ENCODE measurements at regions not wholly inside any gene's neighbourhood (a gene's known extent, or its start where the extent isn't known, plus 50 kb on each side); places are given as distances from the start of the nearest gene placed in this dataset.
"Not testable (repeated sequence)": the region's sequence is repeated elsewhere in the genome, so short reads cannot be mapped to it uniquely, and the experiment has no call there.

DNA sequence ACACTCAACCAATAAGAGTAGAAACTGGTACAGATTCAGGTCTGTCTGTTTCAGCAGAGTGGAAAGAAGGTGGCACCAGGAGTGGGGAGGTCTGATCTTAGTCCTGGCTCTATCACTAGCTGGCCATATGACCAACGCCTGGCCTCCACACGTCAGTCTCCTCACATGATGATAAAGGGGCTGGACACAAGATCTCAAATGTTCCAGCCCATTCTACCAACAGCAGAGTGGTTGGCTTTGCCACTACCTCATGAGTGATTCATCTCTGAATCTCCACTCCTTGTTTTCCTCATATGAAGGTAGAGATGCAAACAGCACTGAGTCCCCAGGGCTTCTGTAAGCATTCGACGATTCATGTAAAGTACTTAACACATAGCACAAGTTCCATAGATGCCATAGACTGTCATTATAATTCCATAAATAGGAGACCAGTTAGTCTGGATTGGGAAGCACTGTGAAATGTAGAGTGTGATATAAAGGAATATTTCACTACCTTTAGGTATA, 281.9 kb upstream of the ASIC2 start:
- DNase-seq = no peak

DNA sequence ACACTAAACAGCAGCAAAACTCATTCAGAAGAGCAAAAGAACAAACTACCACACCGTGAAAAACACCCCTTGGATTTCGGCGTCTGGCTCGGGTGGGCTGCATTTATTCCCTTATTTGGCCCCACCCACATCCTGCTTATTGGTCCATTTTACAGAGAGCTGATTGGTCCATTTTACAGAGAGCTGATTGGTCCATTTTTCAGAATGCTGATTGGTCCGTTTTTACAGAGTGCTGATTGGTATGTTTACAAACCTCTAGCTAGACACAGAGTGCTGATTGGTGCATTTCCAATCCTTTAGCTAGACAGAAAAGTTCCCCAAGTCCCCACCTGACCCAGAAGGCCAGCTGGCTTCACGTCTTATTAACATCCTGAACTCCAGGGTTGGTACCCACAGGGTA, 286.6 kb upstream of the ASIC2 start:
- DNase-seq = not testable (repeated sequence)

DNA sequence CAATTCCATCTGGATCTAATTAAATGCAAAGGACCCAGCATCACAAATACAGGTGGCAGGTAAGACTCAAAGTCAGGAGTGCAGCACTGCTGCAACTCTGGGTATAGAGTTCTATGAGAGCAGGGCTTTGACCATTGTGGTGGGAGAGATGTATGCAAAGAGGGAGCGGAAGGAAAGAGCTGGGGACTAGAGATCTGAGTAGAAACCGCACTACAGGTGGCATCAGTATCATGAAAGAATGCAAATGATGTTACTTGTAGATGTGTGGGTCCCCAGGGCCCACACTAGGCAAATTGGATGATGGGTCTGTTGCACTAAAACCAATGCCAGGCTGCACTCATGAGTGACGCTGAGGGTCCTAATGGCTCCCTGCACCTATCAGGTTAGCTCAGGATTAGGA, 287.1 kb upstream of the ASIC2 start:
- no peak for DNase-seq

DNA sequence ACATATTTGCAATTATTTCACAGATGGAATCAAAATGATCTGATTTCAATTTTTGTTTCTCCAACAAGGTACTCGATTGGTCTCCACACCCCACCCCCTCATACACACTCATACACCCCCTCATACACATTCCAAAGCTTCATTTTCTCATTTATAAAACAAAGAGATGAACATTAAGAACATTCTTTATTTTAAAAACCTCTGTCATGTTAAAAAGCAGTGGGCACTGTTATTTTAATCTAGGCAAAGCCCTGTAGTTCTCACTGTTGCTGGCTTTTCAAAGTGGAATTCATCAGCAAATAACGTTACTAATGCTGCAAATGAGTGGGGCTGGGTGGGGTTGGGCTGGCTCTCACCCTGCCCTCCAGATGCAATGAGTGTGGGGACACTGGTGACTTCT, 289.6 kb upstream of the ASIC2 start:
- DNase-seq = no peak

DNA sequence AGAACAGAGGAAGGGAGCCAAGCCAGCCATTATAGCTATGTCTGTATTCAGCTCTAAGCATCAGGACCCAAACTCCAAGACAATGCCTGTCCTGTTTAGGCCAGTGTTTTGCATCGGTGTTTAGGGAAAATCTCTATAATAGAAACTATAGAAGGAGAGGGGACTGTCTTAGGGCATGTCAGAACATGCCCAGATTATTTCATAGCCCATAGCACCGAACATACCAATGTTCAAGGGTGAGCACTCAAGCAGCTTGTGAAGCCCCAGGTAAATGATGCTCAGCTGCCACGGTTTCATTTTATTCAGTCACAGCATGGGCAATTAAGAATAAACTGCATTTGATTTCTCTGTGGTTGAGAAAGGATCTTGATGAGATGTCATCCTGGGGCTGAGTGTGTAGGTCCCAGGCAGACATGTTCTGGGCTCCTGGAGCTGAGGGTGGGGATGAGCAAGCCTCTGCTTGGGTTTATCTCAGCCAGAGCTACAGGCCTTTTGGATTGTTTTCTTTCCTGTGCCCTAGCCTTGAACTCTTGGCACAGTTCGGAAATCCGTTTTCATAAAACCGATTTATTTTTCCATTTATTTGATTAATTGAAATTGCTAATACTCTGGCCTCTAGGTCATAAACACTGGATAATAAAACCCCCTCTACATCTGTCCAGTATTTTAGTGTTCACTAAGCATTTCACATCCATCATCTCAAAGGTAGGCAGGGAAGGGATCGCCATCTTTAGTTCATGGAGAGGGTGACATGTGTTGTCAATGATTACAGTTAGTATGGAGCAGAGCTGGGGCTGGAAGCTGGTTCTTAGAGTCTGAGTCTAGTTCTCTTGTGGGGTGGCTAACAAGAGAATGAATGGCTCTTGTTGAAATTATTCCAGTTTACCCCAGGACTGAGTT, 290.7 kb upstream of the ASIC2 start:
- DNase-seq = no peak

DNA sequence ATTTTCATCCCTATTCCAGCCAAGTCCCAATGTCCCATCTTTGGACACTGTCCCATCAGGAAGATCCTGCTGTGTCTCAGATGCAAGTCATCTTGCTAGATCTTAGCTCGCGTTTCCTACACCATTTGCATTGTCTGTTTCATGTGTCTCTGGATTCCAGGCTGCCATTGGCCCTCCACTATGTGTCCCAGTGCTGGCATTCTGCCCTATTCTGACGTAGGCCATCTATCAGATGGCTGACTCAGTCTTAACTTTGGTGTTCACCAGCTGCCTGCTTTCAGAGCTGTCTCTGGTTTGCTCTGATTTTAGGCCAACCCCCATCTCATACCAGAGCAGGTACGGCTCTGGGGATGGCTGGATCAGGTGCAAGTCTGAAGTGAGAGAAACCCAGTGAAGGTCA, 300.9 kb upstream of the ASIC2 start:
- DNase-seq = no peak

DNA sequence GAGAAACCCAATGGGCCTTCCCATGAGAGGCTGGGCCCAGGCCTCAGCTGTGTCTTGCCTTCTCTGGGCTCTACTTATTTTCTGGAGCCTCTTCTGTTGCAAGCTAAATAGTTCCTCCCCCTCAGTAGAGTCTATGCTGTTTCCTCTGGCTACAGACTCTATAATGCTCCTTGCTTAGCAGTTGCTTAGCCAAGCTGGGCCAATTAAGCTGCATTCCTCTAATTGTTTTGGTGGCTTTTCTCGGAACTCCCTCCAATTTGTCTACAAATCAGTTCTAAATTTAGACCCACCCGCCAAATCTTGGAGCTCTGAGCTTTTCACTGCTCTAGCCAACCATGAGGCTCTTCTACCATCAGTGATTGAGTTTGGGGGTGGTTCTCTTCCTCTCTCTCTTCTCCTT, 302.7 kb upstream of the ASIC2 start:
- no peak for DNase-seq

DNA sequence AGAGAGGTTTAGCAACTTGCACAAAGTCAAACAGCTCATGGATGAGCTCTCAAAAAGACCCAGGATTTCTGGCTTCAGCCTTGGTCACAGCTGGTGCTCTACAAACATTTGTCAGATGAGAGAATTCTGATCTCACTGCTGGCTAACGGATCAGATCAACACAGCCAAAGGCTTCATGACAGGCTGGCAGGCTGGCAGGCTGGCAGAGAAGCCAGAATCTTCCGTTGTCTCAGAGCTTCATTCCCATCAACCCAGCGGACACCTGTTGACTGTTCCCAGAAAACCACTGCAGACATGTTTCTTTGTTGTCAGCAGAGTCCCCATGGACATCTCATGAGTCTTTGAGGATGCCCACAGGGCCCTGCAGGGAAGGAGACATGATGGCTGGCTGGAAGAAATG, 303.8 kb upstream of the ASIC2 start:
- no peak for DNase-seq

DNA sequence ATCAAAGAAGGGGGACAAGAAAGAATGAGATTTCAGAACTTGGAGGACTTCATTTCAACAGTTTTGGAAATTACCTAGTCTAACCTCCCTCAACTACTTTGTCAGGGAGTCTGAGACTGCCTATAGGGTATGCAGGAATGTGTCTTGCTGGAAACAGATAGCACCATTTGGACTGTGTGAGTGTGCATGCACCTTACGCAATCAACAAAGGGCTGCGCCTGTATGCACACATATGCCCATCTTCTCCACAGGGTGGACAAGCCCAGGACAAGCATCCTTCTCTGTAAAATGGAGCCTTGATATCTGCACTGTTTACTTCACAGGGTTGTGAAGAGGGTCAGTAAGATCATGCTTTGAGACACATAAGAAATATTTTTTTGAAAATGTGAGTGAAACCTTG, 305.7 kb upstream of the ASIC2 start:
- DNase-seq = no peak

DNA sequence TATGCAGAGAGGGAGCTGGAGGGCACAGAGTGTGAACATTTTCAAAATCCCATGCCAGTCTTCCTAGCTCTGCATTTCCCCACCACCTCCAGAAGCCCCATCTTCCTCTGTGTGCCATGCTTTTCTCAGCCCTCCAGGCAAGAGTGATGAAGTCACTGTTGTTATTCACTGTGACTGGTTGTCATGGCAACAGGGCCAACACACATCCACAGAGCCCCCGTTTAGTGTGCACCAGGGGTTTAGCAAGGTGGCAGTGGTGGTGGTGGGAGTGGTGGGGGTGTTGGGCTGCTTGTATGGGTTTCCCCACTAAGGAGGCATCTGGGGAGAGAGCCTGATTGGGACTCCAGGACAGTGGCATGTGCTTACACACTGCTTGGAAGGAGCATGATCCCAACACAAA, 309.9 kb upstream of the ASIC2 start:
- no peak for DNase-seq

DNA sequence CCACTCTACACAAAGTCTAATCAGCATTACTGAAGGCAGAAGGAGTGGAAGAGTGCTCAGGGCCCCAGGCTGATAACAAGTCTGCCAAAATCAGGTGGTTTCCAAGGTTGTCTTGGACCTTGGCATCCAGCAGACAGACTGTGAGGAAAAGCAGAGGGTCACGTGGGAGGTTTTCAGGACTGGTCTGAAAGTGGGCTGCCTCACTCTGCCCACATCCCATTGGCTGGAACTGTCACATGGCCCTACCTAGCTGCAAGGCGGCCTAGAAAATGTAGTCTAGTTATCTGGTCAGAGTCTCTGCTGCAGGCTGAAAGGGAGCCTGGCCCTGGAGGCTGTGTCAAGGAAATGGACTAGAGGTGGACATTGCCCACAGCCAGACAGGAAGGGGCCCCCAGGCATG, 310.7 kb upstream of the ASIC2 start:
- no peak for DNase-seq

DNA sequence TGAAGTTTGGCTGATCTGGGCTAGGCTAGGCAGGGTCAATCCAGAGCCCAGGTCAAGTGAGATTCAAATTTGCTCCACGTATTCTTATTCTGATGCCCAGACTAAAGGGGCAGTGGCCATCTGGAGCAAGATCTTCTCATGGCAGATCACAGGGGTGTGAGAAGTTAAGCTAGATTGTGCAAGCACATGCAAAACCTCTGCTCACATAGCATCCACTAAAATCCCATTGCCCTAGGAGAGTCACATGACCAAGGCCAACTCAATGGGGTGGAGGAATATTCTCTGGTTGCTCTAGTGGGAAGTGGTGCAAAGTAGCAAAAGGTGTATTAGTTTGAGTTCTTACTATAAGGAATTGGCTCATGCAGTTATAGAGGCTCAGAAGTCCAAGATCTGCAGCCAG, 318.4 kb upstream of the ASIC2 start:
- DNase-seq = no peak

DNA sequence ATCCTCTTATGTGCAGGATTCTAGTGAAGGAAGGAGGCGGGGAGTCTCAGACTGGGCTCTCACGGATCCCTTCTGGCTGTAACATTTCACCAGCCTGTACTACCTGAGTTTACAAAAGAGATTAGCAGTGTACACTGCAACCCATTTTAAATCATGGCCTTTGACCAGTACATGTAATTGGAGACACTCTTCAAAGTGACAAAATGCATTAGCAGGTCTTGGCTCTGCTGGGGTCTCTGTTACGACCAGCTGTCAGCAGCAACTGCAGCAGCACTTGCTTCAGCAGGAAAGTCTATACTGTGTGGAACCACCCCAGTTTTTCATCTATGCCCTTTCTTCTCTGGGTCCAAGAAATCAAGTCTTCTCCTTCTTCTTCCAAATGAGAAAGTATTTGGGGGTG, 322.8 kb upstream of the ASIC2 start:
- no peak for DNase-seq

DNA sequence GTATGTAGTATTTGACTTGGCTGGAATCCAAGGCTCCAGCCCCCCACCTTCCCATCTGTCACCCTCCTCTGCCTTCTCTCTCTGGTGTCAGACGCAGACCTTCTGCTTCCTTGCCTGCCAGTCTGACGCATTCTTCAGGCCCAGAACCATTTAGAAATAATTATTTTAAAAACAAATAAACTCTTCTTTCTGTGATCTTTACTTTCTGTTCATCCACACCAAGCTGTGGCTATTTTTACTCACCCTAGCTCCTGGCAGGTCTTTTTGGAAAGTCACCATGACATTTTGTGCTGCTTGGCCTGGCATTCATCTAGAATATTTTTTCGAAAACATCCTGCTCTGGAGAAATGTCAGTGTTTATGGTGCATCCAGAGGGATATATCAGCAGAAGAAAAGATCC, 330.7 kb upstream of the ASIC2 start:
- no peak for DNase-seq

DNA sequence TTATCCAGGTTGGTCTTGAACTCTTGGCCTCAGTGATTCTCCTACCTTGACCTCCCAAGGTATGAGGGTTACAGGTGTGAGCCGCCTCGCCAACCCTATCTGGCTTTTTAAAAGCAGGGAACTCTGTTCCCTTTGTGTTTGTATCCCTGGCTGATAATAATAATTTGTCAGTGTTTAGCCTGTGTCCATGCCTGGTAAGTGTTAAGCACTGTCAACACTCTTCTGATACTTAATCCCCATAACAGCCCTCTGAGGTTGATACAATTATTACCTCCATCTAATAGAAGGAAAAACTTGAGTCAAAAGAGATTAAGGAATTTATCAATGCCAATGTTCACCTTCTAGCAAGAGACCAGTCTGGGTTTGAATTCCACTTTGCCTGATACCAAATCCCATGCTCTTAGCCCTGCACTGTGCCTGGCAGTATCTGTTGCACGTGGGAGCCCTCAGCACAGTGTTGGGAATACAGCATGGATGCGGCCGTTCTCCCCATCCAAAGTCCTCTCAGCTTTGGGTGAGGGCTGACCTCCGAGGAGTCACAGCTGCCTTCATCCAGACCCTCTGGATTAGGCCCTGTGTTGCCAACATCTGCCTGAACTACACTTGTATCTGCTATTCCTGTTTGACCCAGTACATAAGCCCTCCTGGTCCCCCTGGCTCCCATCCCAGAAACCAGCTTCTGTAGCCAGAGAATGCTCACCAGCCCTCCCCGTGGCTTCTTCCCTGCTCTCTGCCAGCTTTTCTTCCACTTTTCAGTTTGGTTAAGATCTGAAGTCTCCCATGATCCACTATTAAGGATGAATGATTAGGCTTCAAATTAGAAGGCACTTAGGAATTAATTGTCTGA, 335.6 kb upstream of the ASIC2 start:
- no peak for DNase-seq

DNA sequence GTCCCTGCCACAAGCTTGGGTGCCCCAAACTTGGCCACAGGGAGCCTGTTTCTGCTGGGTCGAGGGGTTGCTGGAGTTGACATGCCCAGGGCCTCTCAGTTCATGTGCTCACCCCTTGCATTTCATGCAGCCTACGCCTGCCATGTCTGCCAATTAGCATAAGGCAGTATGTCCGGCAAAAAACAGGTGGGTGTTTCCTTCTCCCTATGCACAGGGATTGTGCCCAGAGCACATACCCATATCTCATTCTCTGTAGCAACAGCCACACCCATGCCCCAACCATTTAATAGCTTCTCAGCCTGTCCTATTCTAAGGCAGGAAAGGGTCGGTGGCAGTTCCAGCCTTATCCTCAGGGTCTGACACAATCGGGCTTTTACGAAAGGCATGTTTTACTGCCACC, 340.4 kb upstream of the ASIC2 start:
- no peak for DNase-seq

DNA sequence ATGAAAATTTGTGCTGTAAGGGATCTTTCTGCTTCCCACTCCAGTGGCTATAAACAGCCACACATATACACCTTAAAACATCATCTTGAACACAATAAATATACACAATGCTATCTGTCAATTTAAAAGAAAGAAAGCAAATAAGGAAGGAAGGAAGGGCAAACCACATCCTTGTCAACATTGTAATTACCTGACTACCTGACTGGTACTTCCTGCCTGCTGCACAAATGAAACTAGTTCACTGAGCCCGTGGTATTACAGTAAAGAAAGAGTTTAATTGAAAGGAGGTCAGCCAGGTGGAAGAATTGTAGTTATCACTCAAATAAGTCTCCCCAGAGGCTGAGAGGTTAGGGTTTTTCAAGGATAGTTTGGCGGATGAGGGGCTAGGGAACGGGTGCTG, 344.4 kb upstream of the ASIC2 start:
- DNase-seq = no peak

DNA sequence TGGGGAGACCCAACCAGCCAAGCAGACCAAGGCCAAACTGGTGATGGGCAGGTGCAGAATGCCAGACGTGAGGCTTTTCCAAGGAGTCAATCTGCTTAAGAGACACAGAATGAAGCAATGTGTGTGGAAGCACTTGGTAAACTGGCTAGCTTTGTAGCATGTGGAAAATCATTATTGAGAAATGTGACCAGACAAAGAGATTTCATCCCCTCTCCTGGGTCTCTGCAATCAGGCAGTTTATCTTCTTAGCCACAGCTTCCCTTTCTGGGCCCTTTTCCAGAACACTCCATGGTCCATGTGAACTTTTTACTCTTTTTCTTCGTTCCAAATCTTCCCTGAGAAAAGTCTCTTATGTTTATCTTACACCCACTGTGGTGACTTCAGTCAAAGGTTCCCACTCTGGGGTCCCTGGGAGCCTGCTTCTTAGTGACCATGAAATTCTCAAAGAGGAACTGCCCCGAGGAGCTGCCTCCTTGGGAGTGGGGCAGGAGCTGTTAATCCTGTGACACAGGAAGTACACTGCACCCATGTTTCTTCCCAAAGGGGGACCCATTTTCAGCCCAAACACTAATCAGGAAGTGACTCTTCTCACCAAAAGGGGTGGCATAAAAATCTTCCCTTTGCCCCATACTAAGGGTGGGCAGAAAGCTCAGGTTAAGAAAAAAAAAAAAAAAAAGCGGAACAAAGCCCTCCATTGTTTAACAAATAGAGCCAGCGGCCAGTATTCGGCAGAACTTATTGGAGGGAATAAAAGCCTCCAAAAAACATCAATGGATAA, 346.2 kb upstream of the ASIC2 start:
- DNase-seq = no peak

DNA sequence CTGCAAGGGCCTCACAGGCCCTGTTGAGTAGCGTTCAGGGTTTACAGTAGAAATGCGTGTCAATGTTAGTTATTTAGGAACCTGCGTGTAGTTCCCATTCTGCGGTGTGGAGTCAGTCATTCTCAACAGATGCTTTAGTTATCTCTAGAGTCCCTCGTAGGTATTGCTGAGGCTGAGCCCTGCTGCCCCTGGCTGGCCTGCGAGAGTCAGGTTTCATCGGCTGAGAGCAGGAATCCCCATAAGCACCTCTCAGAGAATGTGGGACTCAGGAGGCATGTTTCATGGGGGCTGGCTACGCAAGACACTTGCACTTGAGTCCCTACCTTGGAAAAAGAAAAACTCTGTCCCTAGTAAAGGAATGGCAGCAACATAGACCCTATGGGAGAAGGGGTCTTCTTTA, 347.5 kb upstream of the ASIC2 start:
- DNase-seq = no peak

DNA sequence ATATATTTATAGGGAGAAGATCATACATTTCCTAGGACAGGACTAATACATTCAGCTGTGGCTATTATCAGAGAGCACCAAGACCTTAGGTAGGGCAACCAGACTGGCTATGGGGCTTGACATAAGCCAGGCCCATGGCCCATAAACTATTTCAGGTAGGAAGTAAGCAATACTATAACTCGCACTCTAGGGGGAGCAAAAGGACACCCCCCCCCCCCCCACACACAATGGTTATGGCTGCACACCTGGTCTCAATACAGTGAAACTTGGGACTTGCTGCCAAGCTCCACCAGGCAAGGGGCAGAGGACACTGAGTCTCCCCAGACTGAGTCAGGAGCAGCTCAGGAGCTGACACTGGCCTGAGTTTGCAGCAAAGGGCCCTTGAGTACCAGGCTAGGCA, 348.9 kb upstream of the ASIC2 start:
- DNase-seq = no peak

DNA sequence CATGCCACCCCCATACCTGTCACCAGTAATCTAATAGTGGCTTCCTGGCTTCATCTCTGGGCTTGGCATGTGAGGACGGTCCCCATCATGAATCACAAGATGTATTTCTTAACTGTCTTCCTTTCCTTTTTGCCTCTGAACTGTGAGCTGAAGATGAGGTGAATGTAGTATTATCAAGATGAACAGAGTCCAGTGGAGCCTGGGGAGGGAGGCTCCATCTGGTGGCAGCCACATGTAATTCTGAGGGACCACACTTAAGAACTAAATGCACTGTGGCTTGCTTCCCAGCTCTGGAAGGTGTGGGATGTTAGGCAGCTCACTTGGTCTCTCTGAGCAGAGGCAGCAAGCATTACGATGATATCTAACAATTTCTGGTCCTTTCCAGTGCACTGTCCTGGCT, 354.9 kb upstream of the ASIC2 start:
- DNase-seq = no peak

DNA sequence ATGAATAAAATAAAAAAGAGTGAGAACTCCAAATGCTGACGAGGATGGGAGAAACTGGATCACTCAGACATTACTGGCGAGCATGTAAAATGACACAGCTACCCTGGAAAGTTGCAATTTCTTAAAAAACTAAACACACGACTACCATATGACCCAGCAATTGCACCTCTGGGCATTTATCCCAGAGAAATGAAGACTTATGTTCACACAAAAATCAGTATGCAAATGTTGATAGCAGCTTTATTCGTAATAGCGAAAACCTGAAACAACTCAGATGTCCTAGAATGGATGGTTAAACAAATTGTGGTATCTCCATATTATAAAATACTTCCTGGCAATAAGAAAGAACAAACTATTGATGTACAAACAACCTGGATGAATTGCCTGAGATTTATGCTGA, 357.2 kb upstream of the ASIC2 start:
- no peak for DNase-seq

DNA sequence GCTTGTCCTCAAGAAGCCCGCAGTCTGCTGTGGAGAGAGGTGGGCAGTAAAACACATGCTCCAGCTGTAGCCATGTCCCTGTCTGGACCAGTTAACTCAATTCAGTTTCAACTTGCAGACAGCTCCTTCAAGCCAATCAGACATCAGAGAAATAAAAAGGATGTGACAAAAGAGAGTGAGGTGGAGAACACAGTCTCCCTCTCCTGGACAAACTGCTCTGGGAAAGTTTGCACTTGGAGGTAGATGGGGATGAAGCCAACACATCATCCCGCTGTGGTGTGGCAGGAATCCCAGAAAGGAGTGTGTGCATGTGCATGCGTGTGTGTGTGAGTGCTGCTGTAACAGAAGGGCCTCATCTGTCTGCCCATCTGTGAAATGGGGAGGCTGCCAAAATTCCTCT, 358.6 kb upstream of the ASIC2 start:
- DNase-seq = no peak
